ENCODE measurements at regions not wholly inside any gene's neighbourhood (a gene's known extent, or its start where the extent isn't known, plus 50 kb on each side); places are given as distances from the start of the nearest gene placed in this dataset.

GRCh38 chr15:94592495-94592894, 361.1 kb downstream of the MCTP2 start:
- ChIA-PET CTCF (no interaction called here), POLR2A (no interaction called here)
- TF ChIP-seq USF2 (CRISPR knock-in tag; IDR thresholded peaks at IDR 0.05) (no peak), TEAD1 (CRISPR knock-in tag; IDR thresholded peaks at IDR 0.05) (no peak)
- Mint-ChIP-seq H3K4me1 (peaks cover 14% of the 10 kb centered on the region), H3K27me3 (ENCODE audit: low read depth) (no peaks in the 10 kb centered on the region; the same call in 1 of the 2 replicates), H3K27ac (no peak overlapping the region), H3K4me3 (no peak overlapping the region), H3K36me3 (no peaks in the 10 kb centered on the region), H3K9me3 (peaks cover 10% of the 10 kb centered on the region)
- ATAC-seq (no peak), DNase-seq (ENCODE audit: low spot score) (no peak)

- POLR2A ChIA-PET, result interaction anchor here (0.6 kb wide), 1 partner anchor 740 kb away, joined by 5 read pairs; no protein-coding TSS in a partner anchor
- Mint-ChIP-seq H3K36me3 (no peaks in the 10 kb centered on the region), H3K27me3 (ENCODE audit: low read depth) (no peaks in the 10 kb centered on the region), H3K4me1 (peaks cover 5% of the 10 kb centered on the region), H3K4me3 (no peak overlapping the region), H3K27ac (no peak overlapping the region), H3K9me3 (peaks cover 10% of the 10 kb centered on the region)
- TF ChIP-seq CREB1 (CRISPR knock-in tag; IDR thresholded peaks at IDR 0.05), result no peak
- no peak for TF ChIP-seq RORB (CRISPR knock-in tag; IDR thresholded peaks at IDR 0.05)
- TF ChIP-seq PREB (CRISPR knock-in tag; IDR thresholded peaks at IDR 0.05; ENCODE audit: borderline replicate concordance), result no peak
- TF ChIP-seq NFYB (CRISPR knock-in tag; conservative IDR thresholded peaks at IDR 0.05; ENCODE audit: low read depth), result no peak
- no peak for TF ChIP-seq AFF4 (CRISPR knock-in tag; IDR thresholded peaks at IDR 0.05; ENCODE audit: borderline replicate concordance)
- TF ChIP-seq ELF4 (CRISPR knock-in tag; IDR thresholded peaks at IDR 0.05; ENCODE audit: low read depth), result no peak
- TF ChIP-seq ZNF423 (CRISPR knock-in tag; IDR thresholded peaks at IDR 0.05), result no peak
- TF ChIP-seq STAT6 (CRISPR knock-in tag; conservative IDR thresholded peaks at IDR 0.05; ENCODE audit: low read depth), result no peak
- TF ChIP-seq KAT7 (CRISPR knock-in tag; IDR thresholded peaks at IDR 0.05; ENCODE audit: borderline replicate concordance), result no peak
- no peak for TF ChIP-seq MXD4 (CRISPR knock-in tag; IDR thresholded peaks at IDR 0.05; ENCODE audit: borderline replicate concordance)
- TF ChIP-seq FOXJ3 (CRISPR knock-in tag; IDR thresholded peaks at IDR 0.05; ENCODE audit: borderline replicate concordance), result no peak
- ATAC-seq (no peak), DNase-seq (ENCODE audit: low spot score) (no peak)
- CTCF ChIA-PET, result no interaction called here
Measured at GRCh38 chr15:94596707-94597106, 365.3 kb downstream of the MCTP2 start.

- no peaks in the 10 kb centered on the region for H3K36me3 Mint-ChIP-seq
- no peak for TF ChIP-seq E2F1 (CRISPR knock-in tag; IDR thresholded peaks at IDR 0.05)
- TF ChIP-seq HMGA2 (CRISPR knock-in tag; IDR thresholded peaks at IDR 0.05), result no peak
- TF ChIP-seq FOXJ3 (CRISPR knock-in tag; IDR thresholded peaks at IDR 0.05; ENCODE audit: borderline replicate concordance), result no peak
- no peak for TF ChIP-seq ERG (CRISPR knock-in tag; IDR thresholded peaks at IDR 0.05)
- TF ChIP-seq FOXK1 (CRISPR knock-in tag; IDR thresholded peaks at IDR 0.05), result no peak
- TF ChIP-seq ZNF263 (CRISPR knock-in tag; IDR thresholded peaks at IDR 0.05; ENCODE audit: low read depth), result no peak
- TF ChIP-seq TEAD1 (CRISPR knock-in tag; IDR thresholded peaks at IDR 0.05), result no peak
- TF ChIP-seq ETV6 (CRISPR knock-in tag; IDR thresholded peaks at IDR 0.05), result no peak
- no peak for TF ChIP-seq PRRX2 (CRISPR knock-in tag; IDR thresholded peaks at IDR 0.05)
- no peak overlapping the region for H3K4me3 Mint-ChIP-seq
- H3K27ac Mint-ChIP-seq, result no peak overlapping the region
- CTCF ChIA-PET, result interaction anchor here (1.4 kb wide), 1 partner anchor 24 kb away, joined by 3 read pairs; no protein-coding TSS in a partner anchor
- H3K9me3 Mint-ChIP-seq, result no peaks in the 10 kb centered on the region
- DNase-seq (ENCODE audit: low spot score) (no peak), ATAC-seq (no peak; the same call in 1 of the 2 replicates)
- POLR2A ChIA-PET, result no interaction called here
- no peaks in the 10 kb centered on the region for H3K27me3 Mint-ChIP-seq (ENCODE audit: low read depth)
- peaks cover 9% of the 10 kb centered on the region for H3K4me1 Mint-ChIP-seq
Measured at GRCh38 chr15:94600505-94600904, 369.1 kb downstream of the MCTP2 start.
